Astrocyte (in vitro differentiated cells and primary cell): ENCODE measurements at regions not wholly inside any gene's neighbourhood (a gene's known extent, or its start where the extent isn't known, plus 50 kb on each side); places are given as distances from the start of the nearest gene placed in this dataset.

Source experiments
- DNase-seq: peaks from one replicate; pipeline ENCODE4 v3.0.0-alpha.2; 2010; ENCODE audit warnings: low read depth
- FAIRE-seq: peaks from 2 replicates; lab custom pipeline; 2011; peaks lifted over from hg19 to GRCh38; lab: Jason Lieb, UNC
- H2AFZ ChIP-seq: 2 replicates; pipeline ENCODE4 v1.6.0; 2012; ENCODE audit warnings: low read depth, low read length, inconsistent platforms
- H3K27ac ChIP-seq: 2 replicates; pipeline ENCODE4 v1.5.1; 2011; ENCODE audit warnings: low read depth, low read length, inconsistent platforms
- H3K27me3 ChIP-seq: 2 replicates; pipeline ENCODE4 v1.6.0; 2011; ENCODE audit warnings: low read length, inconsistent platforms; ENCODE audit not compliant: insufficient read depth
- H3K36me3 ChIP-seq: 2 replicates; pipeline ENCODE4 v1.5.1; 2011; ENCODE audit warnings: low read length, inconsistent platforms; ENCODE audit not compliant: insufficient read depth
- H3K4me1 ChIP-seq: 2 replicates; pipeline ENCODE4 v1.5.1; 2011; ENCODE audit warnings: low read length, inconsistent platforms; ENCODE audit not compliant: insufficient read depth
- H3K4me2 ChIP-seq: 2 replicates; pipeline ENCODE4 v1.6.0; 2012; ENCODE audit warnings: low read length, inconsistent platforms
- H3K4me3 ChIP-seq: 2 replicates; pipeline ENCODE4 v1.5.1; 2011; ENCODE audit warnings: low read depth, mild to moderate bottlenecking, low read length, inconsistent platforms; ENCODE audit not compliant: insufficient read depth
- H3K79me2 ChIP-seq: 2 replicates; pipeline ENCODE4 v1.6.0; 2012; ENCODE audit warnings: mild to moderate bottlenecking, low read length, inconsistent platforms; ENCODE audit not compliant: insufficient read depth
- H3K9ac ChIP-seq: 2 replicates; pipeline ENCODE4 v1.6.0; 2012; ENCODE audit warnings: mild to moderate bottlenecking, low read length, inconsistent platforms
- H3K9me3 ChIP-seq: 2 replicates; pipeline ENCODE4 v1.5.1; 2012; ENCODE audit warnings: low read depth, mild to moderate bottlenecking, low read length, inconsistent platforms; ENCODE audit not compliant: insufficient read depth
- H4K20me1 ChIP-seq: 2 replicates; pipeline ENCODE4 v1.6.0; 2012; ENCODE audit warnings: low read length, inconsistent platforms; ENCODE audit not compliant: insufficient read depth
- H3K27ac Mint-ChIP-seq: one replicate; pipeline ENCODE4 v1.8.0; 2021; ENCODE audit warnings: mild to moderate bottlenecking, mixed read lengths; ENCODE audit not compliant: unreplicated experiment
- H3K27me3 Mint-ChIP-seq: one replicate; pipeline ENCODE4 v1.8.0; 2021; ENCODE audit warnings: low read depth, mixed read lengths; ENCODE audit not compliant: unreplicated experiment
- H3K36me3 Mint-ChIP-seq: one replicate; pipeline ENCODE4 v1.8.0; 2021; ENCODE audit warnings: low read depth, mixed read lengths; ENCODE audit not compliant: unreplicated experiment
- H3K4me1 Mint-ChIP-seq: one replicate; pipeline ENCODE4 v1.8.0; 2021; ENCODE audit warnings: low read depth, mixed read lengths; ENCODE audit not compliant: unreplicated experiment
- H3K4me3 Mint-ChIP-seq: one replicate; pipeline ENCODE4 v1.8.0; 2021; ENCODE audit warnings: mild to moderate bottlenecking, moderate library complexity, mixed read lengths; ENCODE audit not compliant: unreplicated experiment
- H3K9me3 Mint-ChIP-seq: one replicate; pipeline ENCODE4 v1.8.0; 2021; ENCODE audit warnings: mild to moderate bottlenecking, mixed read lengths; ENCODE audit not compliant: unreplicated experiment
- CTCF ChIP-seq: IDR thresholded peaks from 2 replicates; pipeline ENCODE4 v1.5.1; 2011; ENCODE audit warnings: low read depth, mild to moderate bottlenecking, inconsistent platforms, low read length, moderate library complexity; ENCODE audit not compliant: insufficient read depth
- EZH2 ChIP-seq: IDR thresholded peaks from 2 replicates; pipeline ENCODE4 v1.6.1; 2012; ENCODE audit warnings: mild to moderate bottlenecking, low read length, inconsistent platforms; ENCODE audit not compliant: insufficient read depth

DNA sequence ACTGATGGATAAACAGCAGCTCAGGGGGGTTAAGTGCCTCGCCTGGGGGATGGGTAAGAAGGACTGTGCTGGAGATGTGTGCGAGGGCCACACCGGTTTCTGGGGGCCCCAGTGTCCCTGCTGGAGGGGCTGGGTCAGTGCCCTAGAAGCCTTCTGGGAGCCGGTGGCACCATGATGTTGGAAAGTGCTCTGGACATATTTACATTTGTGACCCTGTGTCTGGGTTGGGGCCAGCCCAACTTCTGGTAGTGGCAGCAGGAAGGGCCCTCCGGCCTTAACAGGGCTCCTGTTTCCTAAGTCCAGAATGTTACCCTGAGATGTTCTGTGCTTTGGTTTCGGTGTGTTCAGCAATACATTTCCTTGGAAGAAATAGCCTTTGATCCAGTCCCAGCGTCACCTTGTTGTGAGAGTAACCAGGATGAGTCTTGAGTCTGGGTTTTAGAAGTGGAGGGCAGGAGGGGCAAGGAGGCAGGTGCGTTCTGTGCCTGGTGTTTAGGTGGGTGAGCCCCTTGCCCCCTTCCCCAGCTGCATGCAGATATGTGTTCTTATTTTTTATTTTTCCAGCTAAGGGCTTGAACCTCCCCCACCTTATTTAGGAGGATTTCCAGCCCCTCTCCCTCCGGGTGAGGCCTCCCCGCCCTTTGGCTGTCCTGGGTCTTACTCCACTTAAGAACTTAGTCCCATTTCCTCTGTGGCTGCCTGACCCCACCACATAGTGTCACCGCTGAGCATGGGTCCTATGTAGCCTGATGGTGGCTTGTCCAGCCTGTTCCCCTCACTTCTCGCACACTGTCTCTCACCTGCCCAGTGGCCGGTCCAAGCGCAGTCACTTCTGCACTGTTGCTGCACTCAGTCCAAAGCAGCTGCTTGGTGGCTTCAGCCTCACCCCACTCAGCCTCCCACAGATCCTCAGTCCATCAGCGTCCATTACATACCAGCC lies 132.7 kb upstream of the HS6ST1 start:
- FAIRE-seq = no peak
- H3K9ac ChIP-seq = no peak overlapping the region
- Mint-ChIP-seq H3K4me3 (no peak overlapping the region), H3K27ac (no peak overlapping the region), H3K36me3 (no peaks in the 10 kb centered on the region), H3K9me3 (peaks cover 11% of the 10 kb centered on the region), H3K4me1 (no peaks in the 10 kb centered on the region), H3K27me3 (peaks cover 46% of the 10 kb centered on the region)
- no peaks in the 10 kb centered on the region for H4K20me1 ChIP-seq
- no peak for DNase-seq
- H3K79me2 ChIP-seq = no peaks in the 10 kb centered on the region
- H3K9me3 ChIP-seq = no peaks in the 10 kb centered on the region
- H3K36me3 ChIP-seq = no peaks in the 10 kb centered on the region
- TF ChIP-seq CTCF = no peak
- TF ChIP-seq EZH2 = no peak
- no peak overlapping the region for H3K4me3 ChIP-seq
- no peak overlapping the region for H3K4me2 ChIP-seq
- H2AFZ ChIP-seq = no peak overlapping the region
- H3K27me3 ChIP-seq = peaks cover 4% of the 10 kb centered on the region
- H3K4me1 ChIP-seq = no peaks in the 10 kb centered on the region
- H3K27ac ChIP-seq = no peak overlapping the region

DNA sequence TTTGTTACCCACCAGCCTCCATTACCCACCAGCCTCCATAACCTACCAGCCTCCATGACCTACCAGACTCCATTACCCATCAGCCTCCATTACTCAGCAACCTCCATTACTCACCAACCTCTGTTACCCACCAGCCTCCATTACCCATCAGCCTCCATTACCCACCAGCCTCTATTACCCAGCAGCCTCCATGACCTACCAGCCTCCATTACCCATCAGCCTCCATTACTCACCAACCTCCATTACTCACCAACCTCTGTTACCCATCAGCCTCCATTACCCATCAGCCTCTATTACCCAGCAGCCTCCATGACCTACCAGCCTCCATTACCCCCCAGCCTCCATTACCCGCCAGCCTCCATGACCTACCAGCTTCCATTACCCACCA lies 133.3 kb upstream of the HS6ST1 start:
- Histone ChIP-seq H3K27me3 (peaks cover 4% of the 10 kb centered on the region), H3K9ac (no peak overlapping the region), H4K20me1 (no peaks in the 10 kb centered on the region), H3K36me3 (no peaks in the 10 kb centered on the region), H3K79me2 (no peaks in the 10 kb centered on the region), H3K9me3 (no peaks in the 10 kb centered on the region), H3K4me1 (no peaks in the 10 kb centered on the region), H3K27ac (no peak overlapping the region), H3K4me2 (no peak overlapping the region), H2AFZ (no peak overlapping the region), H3K4me3 (no peak overlapping the region)
- TF ChIP-seq CTCF (no peak), EZH2 (no peak)
- Mint-ChIP-seq H3K36me3 (no peaks in the 10 kb centered on the region), H3K27me3 (peaks cover 44% of the 10 kb centered on the region), H3K4me1 (no peaks in the 10 kb centered on the region), H3K27ac (no peak overlapping the region), H3K9me3 (peaks cover 11% of the 10 kb centered on the region), H3K4me3 (no peak overlapping the region)
- DNase-seq (no peak), FAIRE-seq (no peak)
